GM12873 (cell line): ENCODE measurements at regions not wholly inside any gene's neighbourhood (a gene's known extent, or its start where the extent isn't known, plus 50 kb on each side); places are given as distances from the start of the nearest gene placed in this dataset.

Experiments
- TF ChIP-seq, protein P1 (sequence below): IDR thresholded peaks from 2 replicates; pipeline ENCODE4 v1.5.1; 2012; ENCODE audit warnings: low read depth, mild to moderate bottlenecking, moderate library complexity, low read length, control low read depth; ENCODE audit not compliant: insufficient read depth; ENCODE audit errors: missing control alignments

DNA sequence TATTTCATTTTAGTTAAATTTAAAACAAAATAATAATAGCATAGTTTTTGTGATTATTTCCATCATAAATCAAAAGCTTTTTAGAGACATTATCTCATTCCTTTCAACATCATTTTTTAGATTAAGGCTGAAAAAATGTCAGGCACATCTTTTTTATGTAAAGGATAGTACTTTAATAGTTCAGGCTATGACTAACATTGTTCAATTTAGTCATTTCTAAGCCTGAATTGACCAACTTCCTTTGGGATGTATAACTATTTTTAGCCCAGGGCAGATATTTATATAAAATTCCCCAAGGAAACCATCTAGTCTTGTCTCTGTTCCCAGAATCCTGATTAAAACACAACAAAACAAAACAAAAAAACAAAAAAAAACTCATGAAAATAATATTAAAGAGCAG, 145.6 kb upstream of the PCDH18 start:
- TF ChIP-seq, protein P1, sequence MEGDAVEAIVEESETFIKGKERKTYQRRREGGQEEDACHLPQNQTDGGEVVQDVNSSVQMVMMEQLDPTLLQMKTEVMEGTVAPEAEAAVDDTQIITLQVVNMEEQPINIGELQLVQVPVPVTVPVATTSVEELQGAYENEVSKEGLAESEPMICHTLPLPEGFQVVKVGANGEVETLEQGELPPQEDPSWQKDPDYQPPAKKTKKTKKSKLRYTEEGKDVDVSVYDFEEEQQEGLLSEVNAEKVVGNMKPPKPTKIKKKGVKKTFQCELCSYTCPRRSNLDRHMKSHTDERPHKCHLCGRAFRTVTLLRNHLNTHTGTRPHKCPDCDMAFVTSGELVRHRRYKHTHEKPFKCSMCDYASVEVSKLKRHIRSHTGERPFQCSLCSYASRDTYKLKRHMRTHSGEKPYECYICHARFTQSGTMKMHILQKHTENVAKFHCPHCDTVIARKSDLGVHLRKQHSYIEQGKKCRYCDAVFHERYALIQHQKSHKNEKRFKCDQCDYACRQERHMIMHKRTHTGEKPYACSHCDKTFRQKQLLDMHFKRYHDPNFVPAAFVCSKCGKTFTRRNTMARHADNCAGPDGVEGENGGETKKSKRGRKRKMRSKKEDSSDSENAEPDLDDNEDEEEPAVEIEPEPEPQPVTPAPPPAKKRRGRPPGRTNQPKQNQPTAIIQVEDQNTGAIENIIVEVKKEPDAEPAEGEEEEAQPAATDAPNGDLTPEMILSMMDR: no peak

DNA sequence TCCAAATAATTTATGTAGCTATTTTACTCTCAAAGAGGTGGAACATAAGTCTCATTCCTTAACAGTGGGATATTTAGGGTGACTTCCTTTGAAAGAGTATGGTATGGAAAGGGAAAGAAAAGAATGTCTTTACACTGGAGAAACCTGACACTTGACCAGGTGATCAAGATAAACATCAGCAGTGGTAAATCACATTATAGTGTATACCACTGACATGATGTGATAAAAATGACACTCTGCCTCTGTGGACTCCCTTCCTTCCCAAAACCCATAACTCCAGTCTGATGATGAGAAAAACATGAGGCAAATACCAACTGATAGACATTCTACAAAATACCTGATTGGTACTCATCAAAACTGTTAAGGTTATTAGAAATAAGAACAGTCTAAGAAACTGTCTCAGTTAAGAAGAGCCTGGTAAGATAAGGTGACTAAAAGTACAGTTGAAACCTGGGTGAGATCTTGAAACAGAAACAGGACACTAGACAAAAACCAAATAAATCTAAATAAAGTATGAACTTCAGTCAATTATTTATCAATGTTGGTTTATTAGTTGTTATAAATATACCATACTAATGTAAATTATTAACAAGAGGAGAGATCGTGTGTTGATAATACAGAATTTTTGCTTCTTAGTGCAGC, 144.2 kb upstream of the PCDH18 start:
- TF ChIP-seq, protein P1: no peak

DNA sequence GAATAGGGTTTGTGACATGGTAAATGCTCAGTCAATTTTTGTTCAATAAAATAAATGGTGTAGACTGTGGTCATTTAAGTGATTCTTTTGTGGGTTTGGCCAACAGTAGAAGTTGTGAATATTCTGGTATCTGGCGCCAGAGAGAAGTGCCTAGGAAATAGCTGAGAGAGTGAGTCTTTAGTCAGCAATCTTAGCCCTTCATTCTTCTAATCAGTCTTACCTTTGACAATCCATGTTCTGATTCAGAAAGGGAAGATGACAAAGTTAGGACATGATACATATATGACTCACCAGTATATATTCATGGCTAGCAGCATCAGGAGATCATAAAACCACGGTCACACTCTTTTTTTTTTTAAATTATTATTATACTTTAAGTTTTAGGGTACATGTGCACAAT, 141.8 kb upstream of the PCDH18 start:
- TF ChIP-seq, protein P1: no peak

DNA sequence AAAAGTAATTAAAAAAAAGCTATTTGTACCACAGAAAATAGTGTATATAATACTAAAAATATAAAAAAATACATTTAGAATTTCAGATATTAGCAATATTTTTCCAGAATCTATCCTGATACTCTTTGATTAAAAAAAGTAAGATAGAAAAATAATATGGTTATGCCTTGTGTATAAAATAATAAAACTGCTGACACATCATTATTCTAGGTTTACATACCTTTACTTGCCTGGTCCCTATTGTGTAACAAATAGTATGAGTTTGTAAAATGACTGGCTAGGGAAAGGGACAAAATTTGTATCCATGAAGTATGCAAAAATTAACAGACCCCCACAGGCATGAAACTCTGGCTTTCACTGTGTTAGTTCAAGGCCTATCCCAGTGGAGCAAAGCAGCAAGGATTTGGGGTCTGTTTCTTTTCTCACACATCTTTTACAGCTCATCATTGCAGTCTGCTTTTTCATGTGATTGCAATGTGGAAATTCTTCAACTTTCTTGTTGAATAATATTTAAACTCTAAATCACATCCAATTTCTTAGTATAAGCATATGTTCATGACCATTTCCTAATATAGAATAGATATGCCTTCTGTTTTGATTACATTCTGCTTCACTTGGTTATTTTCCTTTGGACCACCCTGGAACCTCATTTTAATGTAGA, 136.7 kb upstream of the PCDH18 start:
- TF ChIP-seq, protein P1: no peak

DNA sequence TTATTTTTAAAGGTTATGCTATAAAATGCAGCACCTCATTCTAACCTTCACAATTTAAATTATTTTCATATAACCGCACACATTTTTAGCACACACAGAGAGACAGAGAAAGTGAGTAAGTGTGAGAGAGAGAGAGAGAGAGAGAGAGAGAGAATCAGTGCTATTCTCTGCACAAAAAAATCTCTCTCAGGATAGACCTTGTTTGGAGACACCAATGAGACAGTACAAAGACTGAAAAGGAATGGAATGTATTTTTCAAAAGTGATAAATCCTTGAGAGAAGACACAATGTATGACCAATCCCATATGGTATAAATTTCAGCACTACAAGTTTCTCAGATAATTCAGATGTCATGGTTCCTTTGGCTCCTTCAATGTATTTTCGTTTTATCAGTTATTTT, 132.1 kb upstream of the PCDH18 start:
- TF ChIP-seq, protein P1: no peak

DNA sequence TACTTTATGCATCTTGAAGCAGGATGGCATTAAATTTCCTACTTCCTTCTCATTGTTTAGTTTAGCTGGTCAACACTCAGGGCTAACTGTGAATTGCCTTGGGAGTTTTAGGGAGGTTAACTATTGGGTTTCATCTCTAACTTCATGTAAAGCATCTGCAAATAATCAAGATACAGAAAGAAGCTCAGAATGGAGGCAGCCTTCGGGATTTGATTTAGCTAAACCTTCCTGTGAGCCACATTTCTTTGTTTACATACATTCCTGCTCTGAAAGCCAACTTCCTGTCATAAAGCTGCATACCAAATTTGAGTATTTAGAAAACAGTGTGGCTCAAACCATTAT, 131.7 kb upstream of the PCDH18 start:
- TF ChIP-seq, protein P1: no peak

DNA sequence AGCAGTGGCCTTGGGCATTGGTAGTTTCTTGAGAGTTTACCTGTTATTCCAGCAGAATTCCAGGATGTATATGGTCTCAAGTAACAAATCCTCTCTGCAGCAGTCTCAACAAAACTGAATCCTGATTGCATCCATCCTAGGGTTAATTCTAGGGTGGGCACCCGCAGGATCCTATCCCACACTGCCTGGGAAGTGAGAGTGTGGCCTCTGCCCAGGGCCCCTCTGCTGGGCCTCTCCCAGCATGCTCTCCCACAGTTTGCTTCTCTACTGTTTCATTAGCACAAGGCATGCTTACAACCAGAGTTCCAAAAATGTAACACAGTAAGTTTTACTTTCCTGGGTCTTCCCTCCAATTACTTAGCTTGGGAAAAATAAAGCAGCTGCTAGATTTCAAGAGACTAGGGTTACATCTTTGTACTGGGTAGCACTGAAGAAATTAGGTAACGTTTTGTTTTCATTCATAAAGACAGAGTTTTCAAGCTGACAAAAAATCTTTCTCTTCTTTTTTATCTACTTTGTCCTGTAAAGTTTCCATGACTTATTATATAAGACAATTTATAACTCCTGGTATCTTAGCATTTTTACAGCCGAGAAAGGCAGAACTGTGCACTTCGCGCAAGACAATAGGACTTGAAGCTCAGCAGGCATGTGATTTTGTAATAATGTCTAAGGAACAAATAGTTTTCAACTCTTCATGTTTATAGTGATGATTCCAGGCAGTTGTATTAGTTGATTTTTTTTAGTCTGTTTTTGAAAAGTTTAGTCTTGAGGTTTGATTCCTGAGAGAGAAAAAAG, 131.2 kb upstream of the PCDH18 start:
- TF ChIP-seq, protein P1: no peak
